ENCODE measurements at regions not wholly inside any gene's neighbourhood (a gene's known extent, or its start where the extent isn't known, plus 50 kb on each side); places are given as distances from the start of the nearest gene placed in this dataset.

DNA sequence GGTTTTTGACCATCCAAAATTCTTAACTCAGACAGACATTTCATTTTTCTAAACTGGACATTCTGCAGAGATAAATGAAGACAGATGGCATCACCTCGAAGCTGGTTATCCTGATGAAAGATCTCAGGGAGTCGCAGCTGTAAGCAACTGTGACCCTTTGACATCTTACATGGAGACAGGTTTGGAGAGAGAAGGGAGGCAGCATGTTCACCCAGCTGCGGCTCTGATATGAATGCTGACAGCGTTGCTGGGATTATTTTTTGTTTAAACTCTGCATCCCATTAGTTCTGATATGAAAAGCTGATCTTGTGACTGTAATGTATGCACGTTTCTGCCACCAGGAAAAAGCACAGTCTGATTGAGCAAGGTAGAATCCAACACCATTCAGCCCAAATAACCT is 89.4 kb downstream of the C6orf118 start:
- TF ChIP-seq, protein P1, sequence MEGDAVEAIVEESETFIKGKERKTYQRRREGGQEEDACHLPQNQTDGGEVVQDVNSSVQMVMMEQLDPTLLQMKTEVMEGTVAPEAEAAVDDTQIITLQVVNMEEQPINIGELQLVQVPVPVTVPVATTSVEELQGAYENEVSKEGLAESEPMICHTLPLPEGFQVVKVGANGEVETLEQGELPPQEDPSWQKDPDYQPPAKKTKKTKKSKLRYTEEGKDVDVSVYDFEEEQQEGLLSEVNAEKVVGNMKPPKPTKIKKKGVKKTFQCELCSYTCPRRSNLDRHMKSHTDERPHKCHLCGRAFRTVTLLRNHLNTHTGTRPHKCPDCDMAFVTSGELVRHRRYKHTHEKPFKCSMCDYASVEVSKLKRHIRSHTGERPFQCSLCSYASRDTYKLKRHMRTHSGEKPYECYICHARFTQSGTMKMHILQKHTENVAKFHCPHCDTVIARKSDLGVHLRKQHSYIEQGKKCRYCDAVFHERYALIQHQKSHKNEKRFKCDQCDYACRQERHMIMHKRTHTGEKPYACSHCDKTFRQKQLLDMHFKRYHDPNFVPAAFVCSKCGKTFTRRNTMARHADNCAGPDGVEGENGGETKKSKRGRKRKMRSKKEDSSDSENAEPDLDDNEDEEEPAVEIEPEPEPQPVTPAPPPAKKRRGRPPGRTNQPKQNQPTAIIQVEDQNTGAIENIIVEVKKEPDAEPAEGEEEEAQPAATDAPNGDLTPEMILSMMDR (IDR thresholded peaks at IDR 0.05) = no peak
- no peak for TF ChIP-seq POLR2A (IDR thresholded peaks at IDR 0.05)
- TF ChIP-seq POLR2AphosphoS5 (IDR thresholded peaks at IDR 0.05) = no peak
